OCI-LY3 (cell line): ENCODE measurements at regions not wholly inside any gene's neighbourhood (a gene's known extent, or its start where the extent isn't known, plus 50 kb on each side); places are given as distances from the start of the nearest gene placed in this dataset.

Experiments
- H2AFZ ChIP-seq: fragments of 200-600, 300-600 bp; shearing (Covaris generic); 2 replicates; pipeline ENCODE4 v1.6.0; 2014; ENCODE audit warnings: antibody characterized with exemption, low read depth, low read length
- H3K27ac ChIP-seq: fragments of 200-600, 300-600 bp; sonication (generic); 2 replicates; pipeline ENCODE4 v1.5.1; 2014; ENCODE audit warnings: mild to moderate bottlenecking, low read length, moderate library complexity, mixed read lengths
- H3K27me3 ChIP-seq: fragments of 200-600, 300-600 bp; sonication (generic); 2 replicates; pipeline ENCODE4 v1.6.1; 2014; ENCODE audit warnings: low read depth, low read length, mixed read lengths
- H3K36me3 ChIP-seq: fragments of 200-600, 300-600 bp; sonication (generic); replicated peaks from 2 replicates; pipeline ENCODE3; 2014; ENCODE audit warnings: low read depth, low read length, mixed read lengths
- H3K4me1 ChIP-seq: fragments of 300-600, 200-600 bp; sonication (generic); 2 replicates; pipeline ENCODE4 v1.6.1; 2014; ENCODE audit warnings: low read length, mixed read lengths
- H3K4me2 ChIP-seq: fragments of 200-600, 300-600 bp; sonication (generic); 2 replicates; pipeline ENCODE4 v1.6.1; 2014; ENCODE audit warnings: low read length, mixed read lengths
- H3K4me3 ChIP-seq: fragments of 300-600, 200-600 bp; sonication (generic); 2 replicates; pipeline ENCODE4 v1.5.1; 2014; ENCODE audit warnings: antibody characterized with exemption, mild to moderate bottlenecking, low read length, moderate library complexity
- H3K79me2 ChIP-seq: fragments of 300-600, 200-600 bp; shearing (Covaris generic); 2 replicates; pipeline ENCODE4 v1.6.1; 2014; ENCODE audit warnings: mild to moderate bottlenecking, low read length, mixed read lengths
- H3K9ac ChIP-seq: fragments of 300-600, 200-600 bp; shearing (Covaris generic); 2 replicates; pipeline ENCODE4 v1.6.0; 2014; ENCODE audit warnings: mild to moderate bottlenecking, low read length, moderate library complexity
- H3K9me3 ChIP-seq: fragments of 200-600, 300-600 bp; shearing (Covaris generic); 2 replicates; pipeline ENCODE4 v1.6.1; 2014; ENCODE audit warnings: low read length, mixed read lengths; ENCODE audit not compliant: insufficient read depth
- H4K20me1 ChIP-seq: fragments of 200-600, 300-600 bp; sonication (generic); 2 replicates; pipeline ENCODE4 v1.6.1; 2016; ENCODE audit warnings: low read length, mixed read lengths; ENCODE audit not compliant: insufficient read depth
- EZH2phosphoT487 ChIP-seq: fragments of 200-600 bp; shearing (Covaris generic); IDR thresholded peaks from 2 replicates; pipeline ENCODE4 v1.6.1; 2018; ENCODE audit warnings: antibody characterized with exemption, mixed run types, low read depth
- TF ChIP-seq, protein P1 (sequence below): fragments of 200-600, 300-600 bp; sonication (generic); IDR thresholded peaks from 2 replicates; pipeline ENCODE4 v1.5.1; 2014; ENCODE audit warnings: antibody characterized with exemption, low read length, low read depth

GRCh38 chr3:168570404-168571155 lies 474.9 kb upstream of the GOLIM4 start:
- Histone ChIP-seq H3K79me2 (no peaks in the 10 kb centered on the region), H3K9ac (no peak overlapping the region), H2AFZ (no peak overlapping the region), H3K4me2 (no peak overlapping the region), H3K4me3 (no peak overlapping the region), H3K36me3 (no peaks in the 10 kb centered on the region), H4K20me1 (no peaks in the 10 kb centered on the region), H3K27ac (no peak overlapping the region), H3K27me3 (no peaks in the 10 kb centered on the region), H3K9me3 (no peaks in the 10 kb centered on the region), H3K4me1 (no peaks in the 10 kb centered on the region)
- TF ChIP-seq, protein P1, sequence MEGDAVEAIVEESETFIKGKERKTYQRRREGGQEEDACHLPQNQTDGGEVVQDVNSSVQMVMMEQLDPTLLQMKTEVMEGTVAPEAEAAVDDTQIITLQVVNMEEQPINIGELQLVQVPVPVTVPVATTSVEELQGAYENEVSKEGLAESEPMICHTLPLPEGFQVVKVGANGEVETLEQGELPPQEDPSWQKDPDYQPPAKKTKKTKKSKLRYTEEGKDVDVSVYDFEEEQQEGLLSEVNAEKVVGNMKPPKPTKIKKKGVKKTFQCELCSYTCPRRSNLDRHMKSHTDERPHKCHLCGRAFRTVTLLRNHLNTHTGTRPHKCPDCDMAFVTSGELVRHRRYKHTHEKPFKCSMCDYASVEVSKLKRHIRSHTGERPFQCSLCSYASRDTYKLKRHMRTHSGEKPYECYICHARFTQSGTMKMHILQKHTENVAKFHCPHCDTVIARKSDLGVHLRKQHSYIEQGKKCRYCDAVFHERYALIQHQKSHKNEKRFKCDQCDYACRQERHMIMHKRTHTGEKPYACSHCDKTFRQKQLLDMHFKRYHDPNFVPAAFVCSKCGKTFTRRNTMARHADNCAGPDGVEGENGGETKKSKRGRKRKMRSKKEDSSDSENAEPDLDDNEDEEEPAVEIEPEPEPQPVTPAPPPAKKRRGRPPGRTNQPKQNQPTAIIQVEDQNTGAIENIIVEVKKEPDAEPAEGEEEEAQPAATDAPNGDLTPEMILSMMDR = no peak
- no peak for TF ChIP-seq EZH2phosphoT487

DNA sequence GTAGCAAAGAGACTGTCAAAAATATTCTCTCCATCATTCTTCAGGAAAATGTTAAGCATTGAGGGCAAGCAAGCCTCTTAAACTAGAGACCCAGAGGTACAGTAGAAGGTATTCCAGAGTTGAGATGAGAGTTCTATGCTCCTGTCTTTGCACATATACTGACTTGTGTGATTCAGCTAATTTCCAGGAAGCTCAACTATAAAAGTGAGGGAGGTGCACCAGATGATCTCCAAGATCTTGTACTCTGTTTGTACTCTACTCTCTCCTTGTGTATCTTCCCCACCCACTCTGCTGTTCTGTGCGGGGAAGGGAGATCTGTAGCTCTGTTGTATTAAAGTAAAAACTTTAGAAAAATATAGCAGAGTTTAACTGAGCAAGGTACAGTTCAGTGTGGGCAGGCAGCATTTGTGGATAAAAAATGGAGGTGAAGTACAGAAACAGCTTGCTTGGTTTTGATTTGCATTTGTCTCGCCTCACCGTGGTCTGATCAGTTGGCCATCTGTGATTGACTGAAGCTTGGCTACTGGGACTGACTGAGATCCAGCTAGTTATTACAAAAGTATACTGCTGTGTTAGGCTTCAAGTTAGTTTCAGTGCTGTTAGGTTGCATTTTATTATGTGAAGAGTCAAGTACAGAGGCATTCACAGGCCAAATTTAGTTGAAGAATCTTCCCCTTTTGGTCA lies 463.1 kb upstream of the GOLIM4 start:
- H4K20me1 ChIP-seq = no peaks in the 10 kb centered on the region
- H3K4me2 ChIP-seq = no peak overlapping the region
- no peak overlapping the region for H3K9ac ChIP-seq
- H2AFZ ChIP-seq = no peak overlapping the region
- H3K4me1 ChIP-seq = no peaks in the 10 kb centered on the region
- H3K27ac ChIP-seq = no peak overlapping the region
- H3K9me3 ChIP-seq = no peaks in the 10 kb centered on the region
- TF ChIP-seq, protein P1 = no peak
- TF ChIP-seq EZH2phosphoT487 = no peak
- no peaks in the 10 kb centered on the region for H3K27me3 ChIP-seq
- H3K4me3 ChIP-seq = no peak overlapping the region
- no peaks in the 10 kb centered on the region for H3K79me2 ChIP-seq
- no peaks in the 10 kb centered on the region for H3K36me3 ChIP-seq

DNA sequence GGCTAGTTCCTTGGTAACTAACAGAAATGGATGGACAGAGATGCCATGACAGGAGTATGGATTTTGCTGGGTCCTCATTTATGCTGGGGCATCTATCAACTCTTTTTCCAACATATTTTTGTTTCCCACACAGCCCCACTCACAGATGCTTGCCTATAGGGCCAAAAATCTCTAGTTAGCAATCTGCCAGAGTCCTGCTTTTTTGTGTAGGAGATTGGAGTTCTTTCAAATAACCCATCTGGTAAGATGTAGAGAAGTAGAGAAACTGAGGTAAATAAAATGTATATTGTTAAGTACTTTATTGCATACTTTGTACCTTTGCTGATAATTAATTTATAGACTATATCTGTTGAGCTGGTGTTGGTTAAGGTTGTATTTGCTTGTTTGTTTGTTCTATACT lies 456.5 kb upstream of the GOLIM4 start:
- Histone ChIP-seq H3K79me2 (no peaks in the 10 kb centered on the region), H3K36me3 (no peaks in the 10 kb centered on the region), H3K4me3 (no peak overlapping the region), H3K4me1 (no peaks in the 10 kb centered on the region), H2AFZ (no peak overlapping the region), H4K20me1 (no peaks in the 10 kb centered on the region), H3K4me2 (no peak overlapping the region), H3K9ac (no peak overlapping the region), H3K27me3 (no peaks in the 10 kb centered on the region), H3K9me3 (no peaks in the 10 kb centered on the region), H3K27ac (no peak overlapping the region)
- TF ChIP-seq, protein P1 = no peak
- no peak for TF ChIP-seq EZH2phosphoT487

- no peaks in the 10 kb centered on the region for H3K79me2 ChIP-seq
- H3K36me3 ChIP-seq = no peaks in the 10 kb centered on the region
- H2AFZ ChIP-seq = no peak overlapping the region
- no peaks in the 10 kb centered on the region for H4K20me1 ChIP-seq
- H3K4me1 ChIP-seq = no peaks in the 10 kb centered on the region
- no peak overlapping the region for H3K27ac ChIP-seq
- H3K9ac ChIP-seq = no peak overlapping the region
- TF ChIP-seq, protein P1 = no peak
- no peak for TF ChIP-seq EZH2phosphoT487
- H3K4me2 ChIP-seq = no peak overlapping the region
- H3K9me3 ChIP-seq = no peaks in the 10 kb centered on the region
- no peak overlapping the region for H3K4me3 ChIP-seq
- no peaks in the 10 kb centered on the region for H3K27me3 ChIP-seq
These were observed 453.0 kb upstream of the GOLIM4 start for GRCh38 chr3:168548719-168549118.
